A172 (cell line): ENCODE measurements at regions not wholly inside any gene's neighbourhood (a gene's known extent, or its start where the extent isn't known, plus 50 kb on each side); places are given as distances from the start of the nearest gene placed in this dataset.

Experiments used
- DNase-seq: peaks from one replicate; pipeline ENCODE4 v3.0.0-alpha.2; 2015; ENCODE audit warnings: low spot score

DNA sequence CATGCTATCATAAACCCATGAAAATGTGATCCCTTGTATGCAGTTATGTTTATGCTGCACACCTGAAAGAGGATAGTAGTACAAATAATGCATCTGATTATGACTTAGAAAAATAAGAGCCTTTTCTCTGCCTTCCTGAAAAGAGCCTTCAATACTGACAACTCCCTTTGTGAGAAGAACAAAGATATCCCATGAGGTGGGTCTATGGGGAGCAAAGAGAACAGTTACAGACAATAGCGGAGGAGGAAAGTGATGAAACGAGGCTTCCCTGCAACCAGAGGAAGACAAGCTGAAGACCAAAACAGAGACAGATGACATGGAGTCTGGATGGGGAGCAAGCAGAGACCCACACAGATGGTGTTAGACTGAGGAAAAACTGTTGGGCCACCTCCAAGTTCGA, 598.3 kb upstream of the PLXNA2 start:
- DNase-seq = no peak

DNA sequence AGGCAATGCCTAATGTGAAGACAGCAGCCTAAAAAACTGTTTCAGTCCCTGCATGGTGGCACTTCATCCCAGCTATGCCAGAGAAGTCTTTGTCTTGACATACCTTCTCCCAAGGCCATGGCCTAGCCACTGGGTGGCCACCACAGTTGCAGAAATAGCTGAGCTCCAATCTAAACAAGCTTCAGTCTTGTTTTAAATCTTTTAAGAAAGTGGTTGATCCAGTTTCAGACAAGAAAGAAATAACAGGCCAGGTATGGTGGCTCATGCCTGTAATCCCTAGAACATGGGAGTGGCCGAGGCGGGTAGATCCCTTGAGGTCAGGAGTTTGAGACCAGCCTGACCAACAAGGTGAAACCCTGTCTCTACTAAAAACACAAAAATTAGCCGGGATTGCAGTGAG, 600.0 kb upstream of the PLXNA2 start:
- DNase-seq = no peak

DNA sequence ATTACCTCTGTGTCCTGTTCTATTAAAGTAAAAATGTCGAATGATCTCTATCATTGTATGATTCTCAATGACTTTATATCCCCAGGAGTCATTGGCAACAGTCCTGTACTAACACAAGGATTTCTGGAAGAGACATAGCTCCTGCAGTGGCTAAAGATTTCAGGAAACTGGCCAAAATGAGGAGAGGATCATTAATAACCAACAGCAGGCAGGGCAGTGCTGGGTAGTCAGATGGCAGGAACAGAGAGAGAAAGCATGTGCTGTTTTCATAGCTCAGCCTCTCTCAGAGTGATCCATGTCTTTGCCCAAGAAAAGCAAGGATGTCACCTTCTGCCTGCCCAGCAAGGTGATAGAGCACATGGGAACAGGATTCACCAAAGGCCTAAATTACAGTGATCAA, 604.7 kb upstream of the PLXNA2 start:
- no peak for DNase-seq

GRCh38 chr1:208850442-208850841, 606.3 kb upstream of the PLXNA2 start:
- DNase-seq = no peak

DNA sequence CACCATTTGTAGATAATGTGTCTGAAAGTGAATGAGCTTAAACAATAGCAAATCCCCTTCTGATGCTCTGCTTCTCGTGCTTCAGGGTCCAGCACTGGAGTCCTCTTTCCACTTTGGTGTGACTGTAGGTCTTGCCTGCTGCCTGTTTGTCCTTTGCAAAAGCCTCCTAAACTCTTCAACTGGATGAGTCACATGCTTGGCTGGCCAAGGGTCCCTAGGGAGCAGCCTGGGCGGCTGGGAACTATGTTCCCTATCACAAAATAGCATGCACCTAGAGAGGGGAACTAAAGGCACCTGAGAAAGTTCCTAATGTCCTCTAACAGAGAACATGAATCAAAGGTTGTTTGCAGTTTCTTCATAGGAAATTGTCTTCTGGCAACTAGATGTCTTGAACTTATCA, 607.2 kb upstream of the PLXNA2 start:
- no peak for DNase-seq

DNA sequence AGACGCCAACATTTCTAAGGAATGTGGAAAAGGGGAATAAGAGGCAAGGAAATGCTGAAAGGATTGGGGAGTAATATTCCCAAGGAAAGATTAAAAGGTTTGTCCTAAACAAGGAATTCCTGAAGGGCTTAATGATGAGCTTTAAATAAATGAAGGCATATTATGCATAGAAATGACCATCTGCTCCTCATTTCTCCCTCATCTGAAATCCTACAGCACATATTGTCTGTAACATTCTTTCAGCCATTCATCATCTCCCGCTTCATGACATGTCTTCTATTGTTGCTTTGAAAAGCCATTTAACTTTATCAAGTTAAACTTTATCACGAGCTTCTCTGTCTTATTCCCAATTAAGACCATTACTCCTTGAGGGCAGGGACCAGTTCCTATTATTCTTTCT, 608.7 kb upstream of the PLXNA2 start:
- DNase-seq = no peak

- no peak for DNase-seq
These were observed 611.2 kb upstream of the PLXNA2 start for GRCh38 chr1:208855403-208855802.

DNA sequence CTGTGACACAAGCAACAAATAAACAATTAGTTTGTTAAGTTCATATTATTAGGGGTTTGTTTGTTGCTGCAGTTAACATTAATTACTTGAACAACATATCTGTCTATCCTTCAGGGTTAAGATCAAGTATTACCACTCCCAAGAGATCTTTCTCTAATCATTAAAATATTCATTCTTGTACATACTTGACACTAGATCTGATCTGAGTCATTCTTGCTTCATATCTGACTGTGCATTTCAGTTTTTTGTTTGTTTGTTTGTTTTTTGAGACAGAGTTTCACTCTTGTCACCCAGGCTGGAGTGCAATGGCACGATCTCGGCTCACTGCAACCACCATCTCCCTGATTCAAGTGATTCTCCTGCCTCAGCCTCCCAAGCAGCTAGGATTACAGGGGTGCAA, 613.3 kb upstream of the PLXNA2 start:
- DNase-seq = no peak

- DNase-seq = no peak
These were observed 614.6 kb upstream of the PLXNA2 start for GRCh38 chr1:208858738-208859137.

- DNase-seq = no peak
These were observed 620.3 kb upstream of the PLXNA2 start for GRCh38 chr1:208864366-208864965.

DNA sequence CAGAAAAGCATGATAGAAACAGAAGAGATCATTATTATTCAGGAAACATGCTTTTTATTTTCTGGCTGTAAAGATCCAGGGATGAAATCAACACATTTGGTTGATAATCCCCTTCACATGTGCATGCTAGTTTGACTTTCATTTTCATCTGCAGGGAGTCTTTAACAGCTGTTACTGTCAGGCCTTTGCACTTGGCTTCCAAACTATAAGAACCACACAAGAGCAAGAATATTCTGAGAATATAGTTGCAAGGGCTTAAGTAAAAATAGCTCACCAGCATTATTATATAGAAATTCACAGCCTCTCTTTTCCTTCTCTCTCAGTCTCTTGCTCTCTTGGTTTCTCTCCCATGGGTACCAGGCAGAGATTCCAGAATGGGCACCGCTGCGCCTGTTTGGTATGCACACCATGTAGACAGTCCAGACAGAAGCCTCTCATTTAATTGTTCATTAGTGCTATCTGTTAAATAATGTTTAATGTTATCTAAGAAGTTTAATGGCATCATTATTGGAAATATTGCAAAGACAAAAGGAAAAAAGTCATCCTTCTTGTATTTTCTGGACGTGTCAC, 622.3 kb upstream of the PLXNA2 start:
- no peak for DNase-seq

DNA sequence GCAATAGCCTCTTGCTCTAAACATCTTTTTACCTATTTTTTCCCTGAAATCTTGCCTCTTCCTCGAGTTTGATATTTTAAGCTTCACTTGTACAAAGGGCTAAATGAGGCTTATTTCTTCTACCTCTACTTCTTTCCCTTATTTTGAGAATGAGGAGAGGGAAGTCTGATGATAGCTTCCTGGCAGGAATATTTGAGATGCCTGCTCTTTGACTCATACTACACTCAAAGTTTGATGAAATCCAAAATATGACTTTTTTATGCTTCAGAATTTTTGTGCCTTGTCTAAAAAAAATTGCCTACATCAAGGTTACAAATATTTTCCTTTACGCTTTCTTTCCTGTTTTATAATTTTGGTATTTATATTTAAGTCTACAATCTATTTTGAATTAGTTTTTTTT, 624.4 kb upstream of the PLXNA2 start:
- DNase-seq = peak; percentile 30

DNA sequence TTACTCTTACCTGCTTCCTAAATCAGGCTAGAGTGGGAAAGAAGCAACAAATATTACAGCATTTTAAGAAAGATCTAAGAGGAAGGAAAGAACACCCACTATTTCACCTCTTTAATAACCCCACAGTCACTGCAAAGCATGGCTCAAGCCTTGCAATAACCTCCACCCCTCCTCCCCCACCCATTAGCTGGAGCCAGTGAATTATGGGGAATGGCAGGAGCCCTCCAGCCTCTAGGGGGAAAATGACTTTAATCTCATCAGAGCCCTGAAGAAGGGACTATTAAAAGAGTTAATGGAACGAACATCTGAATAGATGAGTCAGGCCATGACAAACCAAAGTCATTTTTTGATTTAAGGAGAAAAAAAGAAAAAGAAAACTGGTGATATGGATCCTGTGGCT, 630.7 kb upstream of the PLXNA2 start:
- no peak for DNase-seq

DNA sequence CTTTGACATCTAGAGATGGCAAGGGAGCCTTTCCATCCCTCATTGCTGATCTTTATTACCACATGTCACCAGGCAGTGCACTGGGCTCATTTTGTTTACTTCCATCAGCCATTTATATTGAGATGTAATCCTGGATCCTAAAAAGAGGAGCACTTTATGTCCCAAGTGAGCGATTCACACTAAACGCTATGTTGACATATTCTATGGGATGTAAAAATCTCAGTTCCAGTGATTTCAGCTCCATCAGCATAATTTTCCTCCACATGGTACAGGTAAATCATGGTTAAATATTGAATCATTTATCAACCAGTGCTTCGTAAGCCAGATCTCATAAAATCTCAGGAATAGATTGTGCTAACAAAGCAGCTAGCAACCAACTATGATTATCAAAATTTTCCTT, 634.8 kb upstream of the PLXNA2 start:
- DNase-seq = no peak

GRCh38 chr1:208880433-208881100, 636.4 kb upstream of the PLXNA2 start:
- peak; percentile 26 for DNase-seq

DNA sequence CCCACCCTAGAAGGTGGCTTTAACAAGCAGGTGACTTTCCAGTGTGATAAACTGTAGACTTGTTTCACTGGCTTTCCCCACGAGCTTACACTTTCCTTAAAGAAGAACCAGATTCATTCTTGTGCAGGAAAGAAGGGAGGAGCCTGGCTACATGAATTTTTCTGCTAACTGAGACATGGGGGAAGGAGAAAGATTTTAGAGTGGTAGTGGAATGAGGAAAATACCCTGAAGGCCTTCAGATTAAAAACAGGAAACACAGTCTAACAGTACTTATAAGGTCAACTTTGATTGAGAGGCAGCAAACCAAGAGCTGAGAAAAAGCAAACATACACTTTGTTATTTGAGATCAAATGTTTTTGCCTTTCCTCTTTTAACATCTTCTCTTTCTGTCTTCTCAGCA, 640.9 kb upstream of the PLXNA2 start:
- no peak for DNase-seq

- DNase-seq = no peak
These were observed 641.5 kb upstream of the PLXNA2 start for GRCh38 chr1:208885650-208886049.

- no peak for DNase-seq
These were observed 644.2 kb upstream of the PLXNA2 start for GRCh38 chr1:208888376-208888775.

DNA sequence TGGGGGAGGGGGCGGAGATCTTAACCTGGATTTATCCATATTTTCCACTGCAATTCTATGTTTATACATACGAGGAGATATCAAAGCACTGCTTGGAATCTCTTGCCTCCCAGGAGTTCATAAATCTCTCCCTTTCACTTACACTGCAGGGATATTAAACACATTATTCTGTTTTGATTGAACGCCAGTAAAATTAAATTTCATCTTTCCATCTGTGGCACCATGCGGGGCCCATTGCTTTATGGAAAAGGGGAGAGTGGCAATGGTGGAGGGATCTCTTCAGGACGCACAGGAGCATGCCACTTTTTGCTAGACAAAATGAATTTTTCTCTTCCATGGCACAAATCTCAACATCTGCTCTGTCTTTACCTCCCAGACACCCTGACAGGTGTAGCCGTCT, 648.0 kb upstream of the PLXNA2 start:
- no peak for DNase-seq

DNA sequence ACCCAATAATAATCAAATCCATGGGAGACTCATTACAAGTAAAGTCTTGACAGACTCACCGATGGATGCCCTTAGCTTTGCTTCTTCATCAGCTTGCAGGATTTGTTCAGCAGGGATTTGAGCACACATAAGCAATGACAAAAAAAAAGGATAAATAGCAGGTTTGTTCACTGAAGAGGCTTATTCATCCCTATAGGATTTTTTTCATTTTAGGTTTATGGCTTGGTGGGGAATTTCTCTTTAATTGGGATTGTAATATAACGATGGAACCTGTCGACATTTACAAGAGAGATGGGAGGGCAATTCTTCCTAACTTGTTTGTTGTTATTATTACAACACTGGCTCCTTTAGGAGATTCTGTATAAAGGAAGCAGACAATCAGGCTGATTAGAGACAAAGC, 649.1 kb upstream of the PLXNA2 start:
- DNase-seq = no peak

GRCh38 chr1:208895181-208895580, 651.0 kb upstream of the PLXNA2 start:
- DNase-seq = no peak

- no peak for DNase-seq
These were observed 651.6 kb upstream of the PLXNA2 start for GRCh38 chr1:208895820-208896219.

- DNase-seq = no peak
These were observed 652.6 kb upstream of the PLXNA2 start for GRCh38 chr1:208896768-208897167.

DNA sequence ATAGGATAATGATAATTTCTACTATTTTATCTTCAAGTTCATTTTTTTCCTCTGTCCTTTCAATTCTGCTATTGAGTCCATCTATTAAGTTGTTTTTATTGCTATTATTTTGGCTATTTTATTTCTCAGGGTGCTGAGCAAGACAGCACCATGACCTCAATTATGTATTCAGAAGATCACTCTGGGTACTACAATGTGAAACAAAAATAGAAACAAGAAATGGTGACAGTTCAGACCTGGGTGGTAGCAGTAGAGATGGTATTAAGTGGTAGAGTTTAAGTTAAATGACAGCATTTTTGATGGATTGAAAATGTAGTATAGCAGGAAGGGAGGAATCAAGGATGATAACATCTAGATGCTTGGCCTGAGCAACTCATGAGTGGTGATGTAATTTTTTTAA, 655.3 kb upstream of the PLXNA2 start:
- no peak for DNase-seq
